Trophoblast cell (in vitro differentiated cells and primary cell): ENCODE measurements at regions not wholly inside any gene's neighbourhood (a gene's known extent, or its start where the extent isn't known, plus 50 kb on each side); places are given as distances from the start of the nearest gene placed in this dataset.

Experiments
- DNase-seq, 2 donors: peaks; one replicate each; pipeline ENCODE4 v3.0.0-alpha.2; 2016
- H2AFZ ChIP-seq: 2 replicates; pipeline ENCODE4 v1.6.1; 2013; ENCODE audit warnings: low read length, moderate library complexity, mild to moderate bottlenecking; ENCODE audit not compliant: insufficient read depth, poor library complexity
- H2AK5ac ChIP-seq: 2 replicates; pipeline ENCODE4 v1.6.1; 2013; ENCODE audit warnings: mild to moderate bottlenecking, low read length
- H2BK120ac ChIP-seq: 2 replicates; pipeline ENCODE4 v1.6.1; 2013; ENCODE audit warnings: low read length, mild to moderate bottlenecking, moderate library complexity; ENCODE audit not compliant: insufficient read depth, poor library complexity
- H2BK12ac ChIP-seq: 2 replicates; pipeline ENCODE4 v1.6.1; 2013; ENCODE audit warnings: mild to moderate bottlenecking, low read length, moderate library complexity
- H2BK5ac ChIP-seq: 2 replicates; pipeline ENCODE4 v1.6.1; 2013; ENCODE audit warnings: low read length, low read depth, moderate library complexity, mild to moderate bottlenecking; ENCODE audit not compliant: poor library complexity
- H3K14ac ChIP-seq: 2 replicates; pipeline ENCODE4 v1.6.1; 2013; ENCODE audit warnings: mild to moderate bottlenecking, low read length
- H3K18ac ChIP-seq: 2 replicates; pipeline ENCODE4 v1.6.1; 2013; ENCODE audit warnings: mild to moderate bottlenecking, low read length
- H3K23ac ChIP-seq: 2 replicates; pipeline ENCODE4 v1.6.1; 2013; ENCODE audit warnings: low read length
- H3K27ac ChIP-seq: 2 replicates; pipeline ENCODE4 v1.5.1; 2013; ENCODE audit warnings: low read depth, mild to moderate bottlenecking, inconsistent platforms, low read length, moderate library complexity
- H3K27me3 ChIP-seq: 2 replicates; pipeline ENCODE4 v1.6.1; 2013; ENCODE audit warnings: inconsistent platforms, mild to moderate bottlenecking, low read length, moderate library complexity; ENCODE audit not compliant: insufficient read depth
- H3K36me3 ChIP-seq, 2 experiments: 1 replicate in 1 of 2; 2 replicates in 1 of 2; pipeline ENCODE4 v1.6.1; 2013; ENCODE audit warnings: low read length in 2 of 2, mild to moderate bottlenecking in 2 of 2, moderate library complexity in 1 of 2; ENCODE audit not compliant: insufficient read depth in 2 of 2, control insufficient read depth in 1 of 2
- H3K4ac ChIP-seq: 2 replicates; pipeline ENCODE4 v1.6.1; 2013; ENCODE audit warnings: low read depth, mild to moderate bottlenecking, low read length, moderate library complexity
- H3K4me1 ChIP-seq, 2 experiments: 1 replicate in 1 of 2; 2 replicates in 1 of 2; pipeline ENCODE4 v1.6.1; 2013; ENCODE audit warnings: low read length in 2 of 2, mild to moderate bottlenecking in 2 of 2, moderate library complexity in 1 of 2; ENCODE audit not compliant: insufficient read depth in 2 of 2, control insufficient read depth in 1 of 2
- H3K4me2 ChIP-seq: 2 replicates; pipeline ENCODE4 v1.6.1; 2013; ENCODE audit warnings: inconsistent platforms, mild to moderate bottlenecking, low read length, moderate library complexity
- H3K4me3 ChIP-seq: 2 replicates; pipeline ENCODE4 v1.5.1; 2013; ENCODE audit warnings: mild to moderate bottlenecking, low read depth, low read length, inconsistent platforms
- H3K79me1 ChIP-seq: one replicate; pipeline ENCODE4 v1.6.1; 2013; ENCODE audit warnings: low read length
- H3K79me2 ChIP-seq: 2 replicates; pipeline ENCODE4 v1.6.1; 2013; ENCODE audit warnings: low read length, mild to moderate bottlenecking; ENCODE audit not compliant: control insufficient read depth, insufficient read depth, poor library complexity
- H3K9ac ChIP-seq: 2 replicates; pipeline ENCODE4 v1.6.1; 2013; ENCODE audit warnings: mild to moderate bottlenecking, low read length
- H3K9me3 ChIP-seq: 2 replicates; pipeline ENCODE4 v1.6.1; 2013; ENCODE audit warnings: low read depth, mild to moderate bottlenecking, control low read depth, inconsistent platforms, low read length; ENCODE audit not compliant: insufficient read depth
- H4K12ac ChIP-seq: 2 replicates; pipeline ENCODE4 v1.6.1; 2013; ENCODE audit warnings: low read depth, mild to moderate bottlenecking, low read length, moderate library complexity
- H4K8ac ChIP-seq: 2 replicates; pipeline ENCODE4 v1.6.1; 2013; ENCODE audit warnings: low read depth, mild to moderate bottlenecking, low read length, moderate library complexity
- H4K91ac ChIP-seq: one replicate; pipeline ENCODE4 v1.6.1; 2013; ENCODE audit warnings: low read depth, mild to moderate bottlenecking, low read length, moderate library complexity
- WGBS: extraction: QIAGEN DNeasy Blood & Tissue Kit; methylation state at CpG from one replicate; pipeline ENCODE4 v1.1.7; 2013; ENCODE audit warnings: missing lambda C conversion rate; ENCODE audit not compliant: insufficient read length, insufficient coverage; ENCODE audit errors: extremely low coverage; 5-methylcytosine and 5-hydroxymethylcytosine counted together

DNA sequence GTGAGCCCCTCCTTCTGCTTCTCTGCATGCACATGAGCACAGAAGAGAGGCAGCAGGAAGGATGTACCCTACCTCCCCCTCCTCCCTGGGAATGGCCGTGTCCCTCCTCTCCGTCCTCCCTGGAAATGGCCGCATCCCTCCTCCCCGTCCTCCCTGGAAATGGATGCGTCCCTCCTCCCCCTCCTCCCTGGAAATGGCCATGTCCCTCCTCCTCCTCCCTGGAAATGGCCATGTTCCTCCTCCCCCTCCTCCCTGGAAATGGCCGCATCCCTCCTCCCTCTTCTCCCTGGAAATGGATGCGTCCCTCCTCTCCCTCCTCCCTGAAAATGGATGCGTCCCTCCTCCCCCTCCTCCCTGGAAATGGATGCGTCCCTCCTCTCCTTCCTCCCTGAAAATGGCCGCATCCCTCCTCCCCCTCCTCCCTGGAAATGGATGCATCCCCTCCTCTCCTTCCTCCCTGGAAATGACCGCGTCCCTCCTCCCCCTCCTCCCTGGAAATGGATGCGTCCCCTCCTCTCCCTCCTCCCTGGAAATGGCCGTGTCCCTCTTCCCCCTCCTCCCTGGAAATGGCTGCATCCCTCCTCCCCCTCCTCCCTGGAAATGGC, 428.6 kb downstream of the AACS start:
- Histone ChIP-seq H3K27me3 (no peaks in the 10 kb centered on the region), H2BK12ac (no peak overlapping the region), H3K18ac (no peak overlapping the region), H3K14ac (no peak overlapping the region), H4K91ac (no peak overlapping the region), H3K9ac (no peak overlapping the region), H3K4me1 (peaks cover 0 to 5% of the 10 kb centered on the region in 2 experiments), H2AFZ (no peak overlapping the region), H3K36me3 (no peaks in the 10 kb centered on the region), H2AK5ac (no peak overlapping the region), H3K4me3 (peak overlapping the region; percentile 10), H3K79me1 (no peaks in the 10 kb centered on the region), H3K27ac (no peak overlapping the region), H3K4me2 (no peak overlapping the region), H3K23ac (no peak overlapping the region), H3K4ac (no peak overlapping the region), H3K79me2 (no peaks in the 10 kb centered on the region), H3K9me3 (no peaks in the 10 kb centered on the region), H2BK120ac (no peak overlapping the region), H2BK5ac (no peak overlapping the region), H4K8ac (no peak overlapping the region), H4K12ac (no peak overlapping the region)
- DNase-seq: no peak
- WGBS: no CpG with 5 or more reads among the region's 14 CpGs

DNA sequence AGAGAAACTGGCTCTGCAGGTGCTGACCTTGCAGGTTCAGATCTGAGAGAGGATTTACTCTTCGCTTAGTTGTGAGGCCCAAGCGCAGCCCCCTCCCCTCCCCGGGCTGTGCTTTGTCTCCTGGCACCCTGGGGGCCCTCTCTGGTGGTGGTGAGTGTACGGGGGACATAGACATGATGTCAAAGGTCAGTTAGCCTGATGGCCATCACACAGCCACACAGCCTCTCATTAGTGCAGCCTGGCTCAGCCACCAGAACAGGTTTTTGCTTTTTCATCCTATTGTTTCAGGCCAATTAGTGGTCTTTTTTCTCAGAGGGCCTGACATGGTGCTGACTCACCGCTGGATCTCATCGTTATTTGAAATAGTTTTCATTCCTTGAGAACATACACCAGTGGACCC, 437.9 kb downstream of the AACS start:
- H3K18ac ChIP-seq: no peak overlapping the region
- DNase-seq: no peak
- H3K79me2 ChIP-seq: no peaks in the 10 kb centered on the region
- no peaks in the 10 kb centered on the region for H3K27me3 ChIP-seq
- no peak overlapping the region for H3K4ac ChIP-seq
- no peak overlapping the region for H3K9ac ChIP-seq
- H3K79me1 ChIP-seq: peaks cover 12% of the 10 kb centered on the region
- no peak overlapping the region for H3K14ac ChIP-seq
- H3K9me3 ChIP-seq: no peaks in the 10 kb centered on the region
- H3K27ac ChIP-seq: peak overlapping the region; percentile 74
- no peak overlapping the region for H2BK120ac ChIP-seq
- H4K8ac ChIP-seq: no peak overlapping the region
- peaks cover 11 to 30% of the 10 kb centered on the region in 2 experiments for H3K4me1 ChIP-seq
- H4K91ac ChIP-seq: no peak overlapping the region
- no peak overlapping the region for H3K4me3 ChIP-seq
- H2AK5ac ChIP-seq: no peak overlapping the region
- no peak overlapping the region for H2BK5ac ChIP-seq
- no peak overlapping the region for H2BK12ac ChIP-seq
- no peak overlapping the region for H3K23ac ChIP-seq
- peak overlapping the region; percentile 24 for H3K4me2 ChIP-seq
- no CpG with 5 or more reads among the region's 6 CpGs for WGBS
- no peak overlapping the region for H2AFZ ChIP-seq
- H3K36me3 ChIP-seq: peaks cover 0 to 2% of the 10 kb centered on the region in 2 experiments
- H4K12ac ChIP-seq: no peak overlapping the region

DNA sequence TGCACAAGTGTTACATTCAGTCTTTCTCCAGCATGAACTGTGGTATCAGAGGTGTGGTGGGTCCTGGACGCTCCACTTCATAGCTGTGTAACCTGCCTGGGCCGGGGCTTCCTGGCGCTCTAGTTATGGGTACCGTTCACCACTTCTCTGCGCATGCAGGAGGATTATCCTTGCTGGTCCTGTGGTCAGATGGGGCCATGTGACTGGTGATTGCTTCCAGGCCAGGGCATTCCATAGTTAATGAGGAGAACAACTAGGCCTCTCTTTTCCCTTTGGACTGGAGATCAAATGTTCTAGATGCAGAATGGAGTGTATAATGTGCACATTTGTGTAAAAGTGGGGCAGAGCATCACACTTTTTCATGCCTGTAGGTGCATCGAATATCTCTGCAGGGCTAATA, 444.0 kb downstream of the AACS start:
- H3K9ac ChIP-seq: no peak overlapping the region

DNA sequence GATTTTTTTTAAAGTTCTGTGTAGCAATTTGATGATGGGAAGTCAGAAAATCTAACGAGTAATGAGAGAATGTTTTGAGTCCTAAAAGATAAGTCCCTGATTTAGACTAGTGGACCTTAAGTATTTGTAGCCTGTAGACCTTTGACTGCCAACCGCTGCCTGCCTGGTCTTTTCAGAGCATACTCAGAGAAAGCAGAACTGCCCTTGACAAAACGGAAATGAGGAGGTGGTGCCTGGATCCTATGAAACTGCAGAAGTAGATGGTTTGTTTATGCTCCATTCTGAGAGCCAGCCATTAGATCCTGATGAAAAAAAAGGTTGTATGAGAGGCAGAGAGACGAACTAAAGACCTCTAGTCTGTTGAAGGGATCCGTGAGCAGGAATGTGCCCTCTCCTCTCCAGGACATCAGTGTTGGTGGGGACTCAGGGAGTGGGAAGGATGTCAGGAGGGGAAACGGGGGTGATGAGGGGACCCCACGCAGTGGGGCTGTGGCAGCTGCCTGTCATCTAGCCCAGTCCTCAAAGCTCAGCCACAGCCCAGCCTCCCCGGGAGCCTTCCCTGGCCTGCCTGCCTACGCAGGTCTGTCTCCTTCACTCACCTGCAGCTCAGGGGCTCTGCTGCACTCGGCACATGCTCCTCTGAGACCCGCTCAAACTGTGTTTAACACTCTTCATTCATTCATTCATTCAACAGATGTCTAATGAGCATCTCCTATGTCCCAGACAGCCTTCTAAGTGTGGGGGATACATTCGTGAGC, 447.5 kb downstream of the AACS start:
- H2BK5ac ChIP-seq: no peak overlapping the region
- no peak overlapping the region for H3K27ac ChIP-seq
- H3K27me3 ChIP-seq: no peaks in the 10 kb centered on the region
- no peaks in the 10 kb centered on the region for H3K36me3 ChIP-seq
- H3K18ac ChIP-seq: no peak overlapping the region
- H3K4me3 ChIP-seq: no peak overlapping the region
- no peak overlapping the region for H2AFZ ChIP-seq
- no peak overlapping the region for H3K4ac ChIP-seq
- H3K79me2 ChIP-seq: no peaks in the 10 kb centered on the region
- no peak overlapping the region for H4K91ac ChIP-seq
- H3K23ac ChIP-seq: no peak overlapping the region
- WGBS: no CpG with 5 or more reads among the region's 12 CpGs
- no peak for DNase-seq
- H2AK5ac ChIP-seq: no peak overlapping the region
- H3K79me1 ChIP-seq: peaks cover 3% of the 10 kb centered on the region
- H3K4me1 ChIP-seq: peaks cover 7 to 10% of the 10 kb centered on the region in 2 experiments
- no peak overlapping the region for H3K9ac ChIP-seq
- no peak overlapping the region for H2BK120ac ChIP-seq
- H2BK12ac ChIP-seq: no peak overlapping the region
- no peak overlapping the region for H3K14ac ChIP-seq
- H3K9me3 ChIP-seq: peaks cover 2% of the 10 kb centered on the region
- no peak overlapping the region for H4K8ac ChIP-seq
- H4K12ac ChIP-seq: no peak overlapping the region
- H3K4me2 ChIP-seq: no peak overlapping the region

More for the DNA sequence above, 444.0 kb downstream of the AACS start:
- Histone ChIP-seq H2AK5ac (no peak overlapping the region), H2BK120ac (no peak overlapping the region), H3K4me3 (no peak overlapping the region), H3K4ac (no peak overlapping the region), H4K91ac (peak overlapping the region; percentile 52), H4K8ac (no peak overlapping the region), H3K4me2 (peak overlapping the region; percentile 39), H2AFZ (no peak overlapping the region), H3K27ac (peak overlapping the region; percentile 63), H2BK12ac (peak overlapping the region; percentile 21), H3K23ac (no peak overlapping the region), H3K36me3 (peaks cover 0 to 2% of the 10 kb centered on the region in 2 experiments), H3K79me2 (no peaks in the 10 kb centered on the region), H3K27me3 (no peaks in the 10 kb centered on the region), H3K14ac (no peak overlapping the region), H2BK5ac (peak overlapping the region; percentile 37), H4K12ac (no peak overlapping the region), H3K18ac (no peak overlapping the region), H3K9me3 (no peaks in the 10 kb centered on the region), H3K4me1 (peaks cover 9 to 10% of the 10 kb centered on the region in 2 experiments), H3K79me1 (peaks cover 7% of the 10 kb centered on the region)
- no peak for DNase-seq
- no CpG with 5 or more reads among the region's 6 CpGs for WGBS
